K562 (cell line): ENCODE measurements at regions not wholly inside any gene's neighbourhood (a gene's known extent, or its start where the extent isn't known, plus 50 kb on each side); places are given as distances from the start of the nearest gene placed in this dataset.

Experiments
- ATAC-seq: fragments of 200-7000 bp; cut with Tn5 transposase; 3 replicates; pipeline ENCODE4 v1.9.1; 2020; ENCODE audit warnings: moderate library complexity
- BruUV-seq: library from RNA; stranded (reverse); fragments of 400-500 nt; replicated peaks from 2 replicates; lab custom pipeline; 2021; lab: Mats Ljungman, UMichigan
- CTCF ChIA-PET: fragments of 300-600 bp; formaldehyde crosslinking; extraction: SDS; loops from one replicate; lab custom pipeline; 2021; ENCODE audit warnings: low intra/inter-chr PET ratio; lab: Yijun Ruan, JAX
- POLR2A ChIA-PET: fragments of 300-600, 350-650 bp; sonication (Branson Sonifier 250); formaldehyde crosslinking; extraction: SDS; loops from one replicate; lab custom pipeline; 2021; ENCODE audit warnings: antibody characterized with exemption, inconsistent platforms; lab: Yijun Ruan, JAX
- DNase-seq, 4 experiments: peaks; one replicate each; pipeline versions ENCODE4 v3.0.0 to v3.0.0-alpha.2; 2011 to 2018; ENCODE audit warnings: low spot score in 3 of 4, mixed read lengths in 3 of 4; ENCODE audit errors: extremely low read depth in 1 of 4
- FAIRE-seq: peaks from 2 replicates; lab custom pipeline; 2011; peaks lifted over from hg19 to GRCh38; lab: Jason Lieb, UNC
- H2AFZ ChIP-seq: 2 replicates; pipeline ENCODE4 v1.6.0; 2011; ENCODE audit warnings: low read depth, low read length, control low read depth, inconsistent platforms
- H3K27ac ChIP-seq: fragments of 200-600 bp; 3 replicates; pipeline ENCODE4 v1.8.0; 2011; ENCODE audit warnings: low read depth, mild to moderate bottlenecking, control low read depth, inconsistent platforms, low read length, moderate library complexity, mixed read lengths; ENCODE audit errors: extremely low read depth
- H3K27me3 ChIP-seq, 2 experiments: fragments of 300-600 bp in 1 of 2; 2 replicates in 1 of 2; 3 replicates in 1 of 2; pipeline versions ENCODE4 v1.6.0 to v1.8.0; 2011; ENCODE audit warnings: inconsistent platforms in 2 of 2, low read length in 2 of 2, mild to moderate bottlenecking in 1 of 2, mixed read lengths in 1 of 2, moderate library complexity in 1 of 2; ENCODE audit not compliant: control insufficient read depth in 2 of 2, insufficient read depth in 2 of 2
- H3K36me3 ChIP-seq: fragments of 300-600 bp; 3 replicates; pipeline ENCODE4 v1.8.0; 2011; ENCODE audit warnings: mild to moderate bottlenecking, low read length, inconsistent platforms; ENCODE audit not compliant: control insufficient read depth, insufficient read depth
- H3K4me1 ChIP-seq, 2 experiments: fragments of 200-600 bp in 1 of 2; replicated peaks in 1 of 2; 2 replicates in 1 of 2; 3 replicates in 1 of 2; pipeline versions ENCODE4 v1.5.1 to v1.8.0; 2011; ENCODE audit warnings: inconsistent platforms in 2 of 2, low read length in 2 of 2, mild to moderate bottlenecking in 1 of 2, mixed read lengths in 1 of 2, moderate library complexity in 1 of 2; ENCODE audit not compliant: control insufficient read depth in 2 of 2, insufficient read depth in 2 of 2
- H3K4me2 ChIP-seq: 2 replicates; pipeline ENCODE4 v1.6.1; 2011; ENCODE audit warnings: low read length, control low read depth, inconsistent platforms, mixed read lengths; ENCODE audit not compliant: insufficient read depth
- H3K4me3 ChIP-seq: fragments of 200-600 bp; sonication (generic), shearing (Covaris generic); 2 replicates; pipeline ENCODE4 v1.5.1; 2016; ENCODE audit warnings: control low read depth, inconsistent platforms
- H3K79me2 ChIP-seq: fragments of 200-600 bp; 3 replicates; pipeline ENCODE4 v1.8.0; 2011; ENCODE audit warnings: low read length, inconsistent platforms; ENCODE audit not compliant: control insufficient read depth, insufficient read depth
- H3K9ac ChIP-seq, 2 experiments: 2 replicates each; pipeline versions ENCODE4 v1.6.0 to v1.6.1; 2011; ENCODE audit warnings: low read depth in 2 of 2, low read length in 2 of 2, control low read depth in 1 of 2, inconsistent platforms in 1 of 2, mild to moderate bottlenecking in 1 of 2, mixed read lengths in 1 of 2; ENCODE audit not compliant: insufficient read depth in 1 of 2
- H3K9me1 ChIP-seq: one replicate; pipeline ENCODE4 v1.6.0; 2011; ENCODE audit warnings: inconsistent platforms, mild to moderate bottlenecking, low read length, moderate library complexity; ENCODE audit not compliant: control insufficient read depth, insufficient read depth
- H3K9me3 ChIP-seq: replicated peaks from 2 replicates; pipeline ENCODE4 v1.5.1; 2011; ENCODE audit warnings: low read depth, low read length, inconsistent platforms; ENCODE audit not compliant: control insufficient read depth, insufficient read depth
- H4K20me1 ChIP-seq: replicated peaks from 2 replicates; pipeline ENCODE4 v1.6.1; 2011; ENCODE audit warnings: low read length, inconsistent platforms, mixed read lengths; ENCODE audit not compliant: control insufficient read depth, insufficient read depth
- GABPA ChIP-seq: fragments of 200-800 bp; sonication (Bioruptor generic); conservative IDR thresholded peaks from 2 replicates; pipeline ENCODE4 v1.6.1; 2016; ENCODE audit warnings: low read depth, missing genetic modification characterization, missing compliant biosample characterization
- KLF6 ChIP-seq: fragments of 250-450 bp; sonication (Bioruptor Pico); IDR thresholded peaks from 2 replicates; pipeline ENCODE4 v1.4.0; 2020; ENCODE audit warnings: mild to moderate bottlenecking, moderate library complexity, borderline replicate concordance
- MECOM ChIP-seq: fragments of 250-450 bp; sonication (Bioruptor Pico); IDR thresholded peaks from 2 replicates; pipeline ENCODE4 v1.8.0; 2022; ENCODE audit warnings: inconsistent platforms
- YY1 ChIP-seq, 3 experiments: IDR thresholded peaks; 2 replicates each; pipeline ENCODE4 v1.6.1; 2011; ENCODE audit warnings: low read length in 2 of 3, mild to moderate bottlenecking in 2 of 3, moderate library complexity in 2 of 3, borderline replicate concordance in 1 of 3, control low read depth in 1 of 3, low read depth in 1 of 3; ENCODE audit not compliant: insufficient read depth in 3 of 3, insufficient replicate concordance in 2 of 3, control insufficient read depth in 1 of 3, insufficient read length in 1 of 3; ENCODE audit errors: extremely low read depth in 1 of 3
- WGBS: fragments of 100-300 bp; shearing (Covaris generic); methylation state at CpG from one replicate; pipeline ENCODE4 v1.1.6; 2016; ENCODE audit warnings: low coverage, mixed read lengths; ENCODE audit not compliant: insufficient coverage; ENCODE audit errors: missing lambda C conversion rate; 5-methylcytosine and 5-hydroxymethylcytosine counted together
- in situ Hi-C: fragments of 300-500 bp; cut with MboI; formaldehyde crosslinking; loops from 4 replicates; pipeline ENCODE4 v1.15.0; 2018; ENCODE audit warnings: inconsistent platforms, mixed read lengths
- intact Hi-C: fragments of 100-400 bp; cut with micrococcal nuclease; formaldehyde crosslinking; loops from 2 replicates; pipeline ENCODE4 v1.14.2; 2022
- TF ChIP-seq, protein P1 (sequence below): fragments of 450-650 bp; formaldehyde crosslinking; IDR thresholded peaks from 2 replicates; pipeline ENCODE4 v1.4.0; 2022; ENCODE audit warnings: missing genetic modification characterization

DNA sequence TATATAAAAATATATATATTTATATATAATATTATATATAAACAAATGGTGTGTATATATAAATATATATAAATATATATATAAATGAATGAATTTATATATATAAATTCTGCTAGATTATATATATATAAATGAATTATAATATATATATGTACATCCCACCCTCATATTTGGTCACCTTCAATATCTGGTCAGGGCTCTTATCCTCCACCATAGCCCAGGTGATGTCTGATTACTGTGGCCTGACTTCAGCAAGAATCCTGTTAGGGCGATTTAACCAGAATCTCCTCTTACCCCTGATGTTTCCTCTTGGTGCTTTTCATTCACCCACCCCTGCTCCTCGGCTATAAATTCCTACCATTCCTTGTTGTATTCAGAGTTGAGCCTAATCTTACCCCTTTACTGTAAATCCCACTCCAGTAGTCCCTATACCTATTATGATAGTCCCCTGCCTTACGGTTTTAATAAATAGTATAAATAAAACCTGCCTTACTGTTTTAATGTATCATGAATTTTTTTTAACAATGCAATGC is 439.6 kb downstream of the PLOD2 start:
- Histone ChIP-seq H3K79me2 (no peaks in the 10 kb centered on the region), H3K27ac (no peak overlapping the region), H3K9ac (no peak overlapping the region), H3K9me1 (no peaks in the 10 kb centered on the region), H3K4me1 (no peaks in the 10 kb centered on the region), H3K36me3 (no peaks in the 10 kb centered on the region)
- in situ Hi-C loops, result no loop called here
- intact Hi-C loops, result no loop called here
- FAIRE-seq, result no peak
- ATAC-seq, result no peak
- DNase-seq, result no peak
- TF ChIP-seq, protein P1, sequence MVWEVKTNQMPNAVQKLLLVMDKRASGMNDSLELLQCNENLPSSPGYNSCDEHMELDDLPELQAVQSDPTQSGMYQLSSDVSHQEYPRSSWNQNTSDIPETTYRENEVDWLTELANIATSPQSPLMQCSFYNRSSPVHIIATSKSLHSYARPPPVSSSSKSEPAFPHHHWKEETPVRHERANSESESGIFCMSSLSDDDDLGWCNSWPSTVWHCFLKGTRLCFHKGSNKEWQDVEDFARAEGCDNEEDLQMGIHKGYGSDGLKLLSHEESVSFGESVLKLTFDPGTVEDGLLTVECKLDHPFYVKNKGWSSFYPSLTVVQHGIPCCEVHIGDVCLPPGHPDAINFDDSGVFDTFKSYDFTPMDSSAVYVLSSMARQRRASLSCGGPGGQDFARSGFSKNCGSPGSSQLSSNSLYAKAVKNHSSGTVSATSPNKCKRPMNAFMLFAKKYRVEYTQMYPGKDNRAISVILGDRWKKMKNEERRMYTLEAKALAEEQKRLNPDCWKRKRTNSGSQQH (CRISPR knock-in tag), result no peak
- no peak for TF ChIP-seq YY1 (IDR thresholded peaks at IDR 0.05; ENCODE audit: borderline replicate concordance in 1 of 3, control insufficient read depth in 1 of 3, extremely low read depth in 1 of 3, insufficient read depth in 3 of 3, insufficient read length in 1 of 3, insufficient replicate concordance in 2 of 3, low read depth in 1 of 3, low read length in 2 of 3)
- no peak for TF ChIP-seq GABPA (tag)
- TF ChIP-seq MECOM (CRISPR knock-in tag), result no peak
- TF ChIP-seq KLF6 (CRISPR knock-in tag), result no peak
- TF ChIP-seq, all 486 proteins: peak for 0
- Histone ChIP-seq H3K9me3 (no peaks in the 10 kb centered on the region), H3K4me2 (no peak overlapping the region), H2AFZ (no peak overlapping the region), H3K4me3 (no peak overlapping the region), H4K20me1 (no peaks in the 10 kb centered on the region), H3K27me3 (no peaks in the 10 kb centered on the region)
- CTCF ChIA-PET, result no interaction called here
- POLR2A ChIA-PET, result no interaction called here
- WGBS, result 4% methylated on average over 3 of the region's 3 CpGs
- BruUV-seq, result no TSS peak
